Mucosa of descending colon (tissue), 3 donors: ENCODE measurements at regions not wholly inside any gene's neighbourhood (a gene's known extent, or its start where the extent isn't known, plus 50 kb on each side); places are given as distances from the start of the nearest gene placed in this dataset.

ENCODE experiments used
- ATAC-seq: fragments of 200-7000 bp; cut with Tn5 transposase; one replicate; pipeline ENCODE4 v1.9.1; 2020; ENCODE audit warnings: mild to moderate bottlenecking, moderate library complexity
- DNase-seq, 3 donors: peaks; one replicate each; pipeline ENCODE4 v3.0.0-alpha.2; 2020
- H3K36me3 ChIP-seq: fragments of 200-600 bp; one replicate; pipeline ENCODE4 v1.8.0; 2021; ENCODE audit warnings: low read depth, mild to moderate bottlenecking
- H3K4me1 ChIP-seq: fragments of 200-600 bp; one replicate; pipeline ENCODE4 v1.8.0; 2021; ENCODE audit warnings: low read depth, mild to moderate bottlenecking
- H3K4me3 ChIP-seq: fragments of 200-600 bp; one replicate; pipeline ENCODE4 v1.8.0; 2021; ENCODE audit warnings: mild to moderate bottlenecking
- H3K9me3 ChIP-seq: fragments of 200-600 bp; one replicate; pipeline ENCODE4 v1.8.0; 2021; ENCODE audit warnings: mild to moderate bottlenecking
- intact Hi-C, 2 donors: fragments of 100-400 bp; cut with DNase I in 1 of 2; cut with micrococcal nuclease in 1 of 2; formaldehyde crosslinking; loops; one replicate each; pipeline versions ENCODE4 v1.11.0 to v1.11.1; 2022; cut with DNase I, micrococcal nuclease
- TF ChIP-seq, protein P1 (sequence below): fragments of 200-600 bp; IDR thresholded peaks from one replicate; pipeline ENCODE4 v1.8.0; 2022; ENCODE audit warnings: antibody characterized with exemption, mild to moderate bottlenecking
- donor health status: DM: no; HTN: no; CAD: no; lungs with moderate emphysema.
- donor health status: DM: no; HTN: no; CAD: no.
- donor health status: DM: no; HTN: yes; CAD: no.

DNA sequence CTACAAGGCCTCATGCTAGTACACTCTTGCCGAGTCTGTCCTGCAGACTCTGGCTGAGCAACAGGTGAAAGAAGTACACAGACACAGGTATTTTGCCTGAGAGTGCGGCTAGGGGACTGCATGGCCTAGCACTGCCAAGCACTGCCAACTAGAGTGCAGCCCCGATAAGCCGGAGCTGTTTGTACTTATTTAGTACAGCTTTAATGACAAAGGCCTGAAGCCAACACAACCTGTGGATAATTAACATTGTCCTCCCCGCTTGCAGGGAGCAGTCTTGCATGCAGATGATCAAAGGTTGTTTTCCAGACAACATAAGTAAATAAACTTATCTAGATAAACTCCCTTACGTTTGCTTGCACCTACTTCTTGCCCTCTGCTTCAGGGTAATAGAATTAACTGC, 63.7 kb upstream of the MMADHC start:
- TF ChIP-seq, protein P1, sequence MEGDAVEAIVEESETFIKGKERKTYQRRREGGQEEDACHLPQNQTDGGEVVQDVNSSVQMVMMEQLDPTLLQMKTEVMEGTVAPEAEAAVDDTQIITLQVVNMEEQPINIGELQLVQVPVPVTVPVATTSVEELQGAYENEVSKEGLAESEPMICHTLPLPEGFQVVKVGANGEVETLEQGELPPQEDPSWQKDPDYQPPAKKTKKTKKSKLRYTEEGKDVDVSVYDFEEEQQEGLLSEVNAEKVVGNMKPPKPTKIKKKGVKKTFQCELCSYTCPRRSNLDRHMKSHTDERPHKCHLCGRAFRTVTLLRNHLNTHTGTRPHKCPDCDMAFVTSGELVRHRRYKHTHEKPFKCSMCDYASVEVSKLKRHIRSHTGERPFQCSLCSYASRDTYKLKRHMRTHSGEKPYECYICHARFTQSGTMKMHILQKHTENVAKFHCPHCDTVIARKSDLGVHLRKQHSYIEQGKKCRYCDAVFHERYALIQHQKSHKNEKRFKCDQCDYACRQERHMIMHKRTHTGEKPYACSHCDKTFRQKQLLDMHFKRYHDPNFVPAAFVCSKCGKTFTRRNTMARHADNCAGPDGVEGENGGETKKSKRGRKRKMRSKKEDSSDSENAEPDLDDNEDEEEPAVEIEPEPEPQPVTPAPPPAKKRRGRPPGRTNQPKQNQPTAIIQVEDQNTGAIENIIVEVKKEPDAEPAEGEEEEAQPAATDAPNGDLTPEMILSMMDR = no peak
- no peak overlapping the region for H3K4me3 ChIP-seq
- peaks cover 12% of the 10 kb centered on the region for H3K9me3 ChIP-seq
- no peaks in the 10 kb centered on the region for H3K4me1 ChIP-seq
- DNase-seq = peak in 1 of 3 donors; percentile 16
- no peaks in the 10 kb centered on the region for H3K36me3 ChIP-seq
- intact Hi-C loops = no loop called here
- peak; percentile 83 for ATAC-seq

DNA sequence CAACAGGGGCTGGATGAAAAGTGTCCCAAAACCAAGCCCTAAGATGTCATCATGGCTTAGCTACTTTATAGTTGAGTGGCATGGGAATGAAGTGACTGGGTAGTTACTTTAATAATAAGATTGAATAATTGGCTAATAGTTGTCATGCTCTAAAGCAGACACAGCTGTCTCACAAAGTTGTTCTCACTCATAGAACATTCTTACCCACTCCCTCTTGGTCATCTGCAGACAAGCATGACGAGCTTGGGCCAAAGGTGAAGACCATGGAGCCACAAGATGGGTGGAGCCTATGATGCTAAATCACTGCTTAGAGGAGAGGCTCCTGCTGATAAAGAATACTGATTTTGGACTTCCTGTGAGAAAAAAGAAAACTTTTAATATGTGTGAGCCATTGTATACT, 62.4 kb upstream of the MMADHC start:
- no peak overlapping the region for H3K4me3 ChIP-seq
- H3K36me3 ChIP-seq = no peaks in the 10 kb centered on the region
- TF ChIP-seq, protein P1 = no peak
- no peak for DNase-seq
- peaks cover 12% of the 10 kb centered on the region for H3K9me3 ChIP-seq
- intact Hi-C loops = no loop called here
- ATAC-seq = no peak
- H3K4me1 ChIP-seq = no peaks in the 10 kb centered on the region

DNA sequence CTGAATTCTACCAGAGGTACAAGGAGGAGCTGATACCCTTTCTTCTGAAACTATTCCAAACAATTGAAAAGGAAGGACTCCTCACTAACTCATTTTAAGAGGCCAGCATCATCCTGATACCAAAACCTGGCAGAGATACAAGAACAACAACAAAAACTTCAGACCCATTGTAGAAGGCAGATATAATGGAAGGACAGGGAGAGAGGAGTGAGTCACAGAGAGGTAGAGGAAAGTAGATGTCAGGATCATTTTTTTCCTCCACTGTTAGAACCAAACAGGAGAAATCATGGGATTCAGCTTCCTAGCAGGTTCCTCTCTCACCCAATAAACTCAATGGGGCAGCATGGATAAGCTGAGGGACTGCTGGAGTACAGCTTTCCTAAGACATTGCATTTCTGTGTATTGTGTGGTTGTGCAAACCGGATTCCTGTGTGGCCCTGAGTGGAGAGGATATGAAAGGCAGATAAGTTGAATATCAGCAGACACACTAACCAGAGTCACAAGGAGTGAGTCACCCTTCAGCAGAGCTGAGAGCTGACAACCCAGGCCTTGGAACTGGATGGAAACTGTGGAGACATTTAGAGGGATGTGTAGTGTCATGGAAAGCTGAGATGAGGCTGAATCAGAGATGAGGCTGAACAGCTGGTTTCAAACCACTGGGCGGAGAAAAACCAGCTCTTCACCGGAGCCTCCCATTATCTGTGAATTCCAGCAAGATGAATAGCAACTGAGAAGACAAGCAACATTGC, 60.9 kb upstream of the MMADHC start:
- intact Hi-C loops = no loop called here
- peaks cover 12% of the 10 kb centered on the region for H3K9me3 ChIP-seq
- no peak overlapping the region for H3K4me3 ChIP-seq
- DNase-seq (peak in 1 of 3 donors; percentile 3), ATAC-seq (peak; percentile 54)
- no peaks in the 10 kb centered on the region for H3K36me3 ChIP-seq
- TF ChIP-seq, protein P1 = no peak
- no peaks in the 10 kb centered on the region for H3K4me1 ChIP-seq

DNA sequence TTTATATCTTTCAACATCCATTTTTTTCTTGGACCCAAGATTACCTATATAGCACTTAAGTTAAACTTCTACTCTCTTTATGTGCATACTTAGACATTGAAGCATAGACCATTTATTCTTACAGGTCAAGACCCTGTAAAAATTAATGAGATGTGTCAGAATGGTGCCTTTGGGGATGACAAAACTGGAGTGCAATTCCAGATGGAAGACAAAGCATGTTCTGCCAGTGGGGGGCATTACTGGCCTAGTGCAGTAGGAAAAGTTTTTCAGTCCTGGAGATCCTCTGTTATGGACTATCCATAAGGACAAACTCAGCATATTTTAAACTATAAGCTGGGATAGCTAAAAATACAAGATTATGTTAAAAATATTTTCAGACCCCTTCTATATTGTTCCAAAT, 57.8 kb upstream of the MMADHC start:
- Histone ChIP-seq H3K36me3 (no peaks in the 10 kb centered on the region), H3K4me3 (no peak overlapping the region), H3K4me1 (no peaks in the 10 kb centered on the region), H3K9me3 (peaks cover 4% of the 10 kb centered on the region)
- TF ChIP-seq, protein P1 = no peak
- no peak for ATAC-seq
- intact Hi-C loops = no loop called here
- DNase-seq = no peak
